Panc1 (cell line): ENCODE measurements at regions not wholly inside any gene's neighbourhood (a gene's known extent, or its start where the extent isn't known, plus 50 kb on each side); places are given as distances from the start of the nearest gene placed in this dataset.

Experiments
- CTCF ChIP-seq: fragments of 450-650 bp; IDR thresholded peaks from 2 replicates; pipeline ENCODE4 v1.5.1; 2017; ENCODE audit warnings: mild to moderate bottlenecking
- POLR2AphosphoS5 ChIP-seq: IDR thresholded peaks from 2 replicates; pipeline ENCODE4 v1.6.1; 2012; ENCODE audit warnings: mild to moderate bottlenecking, low read depth, low read length, moderate library complexity
- REST ChIP-seq, 2 experiments: IDR thresholded peaks; 2 replicates each; pipeline ENCODE4 v1.6.1; 2011 to 2012; ENCODE audit warnings: low read depth in 2 of 2, control low read depth in 1 of 2, low read length in 1 of 2, mild to moderate bottlenecking in 1 of 2, moderate library complexity in 1 of 2; ENCODE audit not compliant: insufficient read depth in 1 of 2
- SIN3A ChIP-seq: IDR thresholded peaks from 2 replicates; pipeline ENCODE4 v1.6.1; 2012; ENCODE audit warnings: low read depth, mild to moderate bottlenecking, low read length, moderate library complexity, borderline replicate concordance; ENCODE audit not compliant: insufficient read depth
- TCF7L2 ChIP-seq: IDR thresholded peaks from 2 replicates; pipeline ENCODE4 v1.6.1; 2011; ENCODE audit warnings: mild to moderate bottlenecking, low read depth, low read length, inconsistent platforms

GRCh38 chr10:53356616-53357349, 584.2 kb upstream of the MBL2 start:
- TF ChIP-seq CTCF (no peak), REST (IDR thresholded peaks at IDR 0.05; ENCODE audit: insufficient read depth in 1 of 2, low read depth in 2 of 2, low read length in 1 of 2) (no peak), SIN3A (no peak), POLR2AphosphoS5 (no peak), TCF7L2 (no peak)
